Medulla oblongata (tissue), 1 donor: ENCODE measurements at regions not wholly inside any gene's neighbourhood (a gene's known extent, or its start where the extent isn't known, plus 50 kb on each side); places are given as distances from the start of the nearest gene placed in this dataset.
"Not testable (repeated sequence)": the region's sequence is repeated elsewhere in the genome, so short reads cannot be mapped to it uniquely, and the experiment has no call there.

Experiments used
- DNase-seq: peaks from one replicate; pipeline ENCODE4 v3.0.0-alpha.2; 2015; ENCODE audit errors: extremely low spot score

GRCh38 chr1:203401199-203401877, 50.4 kb upstream of the FMOD start:
- no peak for DNase-seq

GRCh38 chr1:203402152-203402551, 51.2 kb upstream of the FMOD start:
- no peak for DNase-seq

- DNase-seq, result peak; percentile 69
These were observed 51.9 kb upstream of the FMOD start for GRCh38 chr1:203402629-203403337.

- no peak for DNase-seq
These were observed 52.7 kb upstream of the FMOD start for GRCh38 chr1:203403586-203403985.

- DNase-seq, result no peak
These were observed 53.6 kb upstream of the FMOD start for GRCh38 chr1:203404546-203404945.

GRCh38 chr1:203405703-203406438, 54.9 kb upstream of the FMOD start:
- DNase-seq, result no peak

- DNase-seq, result peak; percentile 29
These were observed 55.6 kb upstream of the FMOD start for GRCh38 chr1:203406446-203407045.

- no peak for DNase-seq
These were observed 56.4 kb upstream of the FMOD start for GRCh38 chr1:203407296-203407695.

- DNase-seq, result peak; percentile 91
These were observed 57.9 kb upstream of the FMOD start for GRCh38 chr1:203408486-203409481.

GRCh38 chr1:203410182-203410900, 59.4 kb upstream of the FMOD start:
- peak; percentile 31 for DNase-seq

- not testable (repeated sequence) for DNase-seq
These were observed 60.5 kb upstream of the FMOD start for GRCh38 chr1:203411431-203411830.

GRCh38 chr1:203419558-203419957, 56.0 kb upstream of the PRELP start:
- DNase-seq, result no peak

- DNase-seq, result no peak
These were observed 55.3 kb upstream of the PRELP start for GRCh38 chr1:203420263-203420662.

GRCh38 chr1:203421246-203421645, 54.4 kb upstream of the PRELP start:
- DNase-seq, result no peak

- no peak for DNase-seq
These were observed 53.5 kb upstream of the PRELP start for GRCh38 chr1:203422116-203422515.

GRCh38 chr1:203422656-203423055, 53.0 kb upstream of the PRELP start:
- no peak for DNase-seq

GRCh38 chr1:203424285-203424684, 51.3 kb upstream of the PRELP start:
- DNase-seq, result no peak

- no peak for DNase-seq
These were observed 50.5 kb upstream of the PRELP start for GRCh38 chr1:203424861-203425662.

- DNase-seq, result no peak
These were observed 50.0 kb upstream of the PRELP start for GRCh38 chr1:203425663-203425975.
